ENCODE measurements at regions not wholly inside any gene's neighbourhood (a gene's known extent, or its start where the extent isn't known, plus 50 kb on each side); places are given as distances from the start of the nearest gene placed in this dataset.

- Histone ChIP-seq H3K4me1 (no peaks in the 10 kb centered on the region), H3K36me3 (ENCODE audit: control insufficient read depth, insufficient read depth, low read length) (no peaks in the 10 kb centered on the region), H3K4me2 (ENCODE audit: low read length) (no peak overlapping the region), H3K9ac (no peak overlapping the region), H3K9me3 (ENCODE audit: control insufficient read depth, low read length) (no peaks in the 10 kb centered on the region), H3K79me2 (no peaks in the 10 kb centered on the region), H2AFZ (no peak overlapping the region), H3K27me3 (ENCODE audit: control insufficient read depth, insufficient read depth, low read length) (no peaks in the 10 kb centered on the region), H3K4me3 (ENCODE audit: low read depth, low read length) (no peak overlapping the region), H3K27ac (no peak overlapping the region)
- TF ChIP-seq CTCF (IDR thresholded peaks at IDR 0.05) = no peak
Measured at GRCh38 chr13:53775807-53776206, 747.2 kb downstream of the OLFM4 start.

GRCh38 chr13:53778937-53779336, 750.3 kb downstream of the OLFM4 start:
- Histone ChIP-seq H3K36me3 (ENCODE audit: control insufficient read depth, insufficient read depth, low read length) (no peaks in the 10 kb centered on the region), H3K27ac (no peak overlapping the region), H3K4me3 (ENCODE audit: low read depth, low read length) (no peak overlapping the region), H3K9ac (no peak overlapping the region), H3K9me3 (ENCODE audit: control insufficient read depth, low read length) (no peaks in the 10 kb centered on the region), H3K79me2 (no peaks in the 10 kb centered on the region), H3K27me3 (ENCODE audit: control insufficient read depth, insufficient read depth, low read length) (no peaks in the 10 kb centered on the region), H3K4me1 (no peaks in the 10 kb centered on the region), H3K4me2 (ENCODE audit: low read length) (no peak overlapping the region), H2AFZ (no peak overlapping the region)
- no peak for TF ChIP-seq CTCF (IDR thresholded peaks at IDR 0.05)

GRCh38 chr13:53781941-53782340, 753.3 kb downstream of the OLFM4 start:
- Histone ChIP-seq H3K4me1 (no peaks in the 10 kb centered on the region), H3K27ac (no peak overlapping the region), H3K27me3 (ENCODE audit: control insufficient read depth, insufficient read depth, low read length) (no peaks in the 10 kb centered on the region), H3K36me3 (ENCODE audit: control insufficient read depth, insufficient read depth, low read length) (no peaks in the 10 kb centered on the region), H3K9ac (no peak overlapping the region), H3K79me2 (no peaks in the 10 kb centered on the region), H3K4me2 (ENCODE audit: low read length) (peak overlapping the region; percentile 65), H3K4me3 (ENCODE audit: low read depth, low read length) (peak overlapping the region; percentile 45), H2AFZ (no peak overlapping the region), H3K9me3 (ENCODE audit: control insufficient read depth, low read length) (no peaks in the 10 kb centered on the region)
- no peak for TF ChIP-seq CTCF (IDR thresholded peaks at IDR 0.05)

GRCh38 chr13:53782488-53782961, 753.9 kb downstream of the OLFM4 start:
- H3K36me3 ChIP-seq (ENCODE audit: control insufficient read depth, insufficient read depth, low read length) = no peaks in the 10 kb centered on the region
- no peaks in the 10 kb centered on the region for H3K9me3 ChIP-seq (ENCODE audit: control insufficient read depth, low read length)
- H3K27me3 ChIP-seq (ENCODE audit: control insufficient read depth, insufficient read depth, low read length) = no peaks in the 10 kb centered on the region
- H3K4me1 ChIP-seq = no peaks in the 10 kb centered on the region
- H3K4me2 ChIP-seq (ENCODE audit: low read length) = peak overlapping the region; percentile 65
- peak overlapping the region; percentile 60 for H2AFZ ChIP-seq
- H3K27ac ChIP-seq = no peak overlapping the region
- peak overlapping the region; percentile 45 for H3K4me3 ChIP-seq (ENCODE audit: low read depth, low read length)
- H3K79me2 ChIP-seq = no peaks in the 10 kb centered on the region
- TF ChIP-seq CTCF (IDR thresholded peaks at IDR 0.05) = peak; percentile 51
- H3K9ac ChIP-seq = no peak overlapping the region

- Histone ChIP-seq H3K27ac (no peak overlapping the region), H3K36me3 (ENCODE audit: control insufficient read depth, insufficient read depth, low read length) (no peaks in the 10 kb centered on the region), H3K9me3 (ENCODE audit: control insufficient read depth, low read length) (no peaks in the 10 kb centered on the region), H3K4me1 (no peaks in the 10 kb centered on the region), H3K27me3 (ENCODE audit: control insufficient read depth, insufficient read depth, low read length) (no peaks in the 10 kb centered on the region), H3K4me2 (ENCODE audit: low read length) (no peak overlapping the region), H3K9ac (no peak overlapping the region), H3K4me3 (ENCODE audit: low read depth, low read length) (no peak overlapping the region), H3K79me2 (no peaks in the 10 kb centered on the region), H2AFZ (no peak overlapping the region)
- no peak for TF ChIP-seq CTCF (IDR thresholded peaks at IDR 0.05)
Measured at GRCh38 chr13:53783471-53783870, 754.9 kb downstream of the OLFM4 start.
